ENCODE measurements at regions not wholly inside any gene's neighbourhood (a gene's known extent, or its start where the extent isn't known, plus 50 kb on each side); places are given as distances from the start of the nearest gene placed in this dataset.

DNA sequence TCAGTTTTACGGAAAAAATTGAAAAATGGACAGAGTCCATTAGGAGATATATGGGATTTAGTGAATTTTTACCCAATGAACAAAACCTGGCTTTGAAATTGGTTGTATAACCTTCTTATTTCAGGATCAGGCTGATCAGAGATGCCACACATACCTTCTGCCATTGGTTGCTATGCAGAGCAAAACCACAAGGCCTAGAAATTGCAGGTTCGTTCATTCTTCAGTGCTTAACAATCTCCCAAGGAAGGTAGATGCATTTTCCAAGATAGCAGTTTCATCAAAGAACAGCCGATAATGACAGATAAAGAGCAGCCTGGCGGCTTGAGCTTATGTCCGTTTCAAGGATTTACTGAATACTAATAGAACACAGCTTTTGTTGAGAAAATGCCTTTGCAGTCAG lies 868.8 kb downstream of the EPHA4 start:
- no peak overlapping the region for H3K27ac Mint-ChIP-seq
- H3K4me1 Mint-ChIP-seq = no peaks in the 10 kb centered on the region
- no peak overlapping the region for H3K4me3 Mint-ChIP-seq
- no peak for DNase-seq
- Histone ChIP-seq H3K4me3 (ENCODE audit: low read length) (no peak overlapping the region), H3K9me3 (ENCODE audit: control insufficient read depth in 2 of 3, low read length in 3 of 3) (no peaks in the 10 kb centered on the region), H3K27me3 (ENCODE audit: control insufficient read depth in 2 of 2, insufficient read depth in 2 of 2, low read length in 2 of 2) (no peaks in the 10 kb centered on the region), H3K36me3 (ENCODE audit: control insufficient read depth in 2 of 3, insufficient read depth in 3 of 3, low read length in 3 of 3) (no peaks in the 10 kb centered on the region), H3K27ac (ENCODE audit: low read depth, low read length) (no peak overlapping the region), H3K4me1 (ENCODE audit: control insufficient read depth in 2 of 2, insufficient read depth in 2 of 2, low read length in 2 of 2) (no peaks in the 10 kb centered on the region)
- ChIA-PET POLR2A (no interaction called here), CTCF (no interaction called here)
- no peak for ATAC-seq
- peaks cover 0 to 4% (median 0%) of the 10 kb centered on the region in 5 donors for H3K27me3 Mint-ChIP-seq
- intact Hi-C loops (cut with micrococcal nuclease) = no loop called here
- no peaks in the 10 kb centered on the region for H3K36me3 Mint-ChIP-seq
- H3K9me3 Mint-ChIP-seq = peaks cover 0 to 11% (median 2%) of the 10 kb centered on the region in 11 donors

GRCh38 chr2:220704081-220704480 lies 868.0 kb downstream of the EPHA4 start:
- Mint-ChIP-seq H3K9me3 (peaks cover 0 to 11% (median 2%) of the 10 kb centered on the region in 11 donors), H3K36me3 (no peaks in the 10 kb centered on the region), H3K4me1 (no peaks in the 10 kb centered on the region), H3K4me3 (no peak overlapping the region), H3K27me3 (peaks cover 0 to 4% (median 0%) of the 10 kb centered on the region in 5 donors), H3K27ac (no peak overlapping the region)
- ChIA-PET CTCF (no interaction called here), POLR2A (no interaction called here)
- intact Hi-C loops (cut with micrococcal nuclease) = no loop called here
- no peak for ATAC-seq
- Histone ChIP-seq H3K36me3 (ENCODE audit: control insufficient read depth in 2 of 3, insufficient read depth in 3 of 3, low read length in 3 of 3) (no peaks in the 10 kb centered on the region), H3K9me3 (ENCODE audit: control insufficient read depth in 2 of 3, low read length in 3 of 3) (no peaks in the 10 kb centered on the region), H3K27ac (ENCODE audit: low read depth, low read length) (no peak overlapping the region), H3K4me1 (ENCODE audit: control insufficient read depth in 2 of 2, insufficient read depth in 2 of 2, low read length in 2 of 2) (no peaks in the 10 kb centered on the region), H3K27me3 (ENCODE audit: control insufficient read depth in 2 of 2, insufficient read depth in 2 of 2, low read length in 2 of 2) (no peaks in the 10 kb centered on the region), H3K4me3 (ENCODE audit: low read length) (no peak overlapping the region)
- DNase-seq = no peak

DNA sequence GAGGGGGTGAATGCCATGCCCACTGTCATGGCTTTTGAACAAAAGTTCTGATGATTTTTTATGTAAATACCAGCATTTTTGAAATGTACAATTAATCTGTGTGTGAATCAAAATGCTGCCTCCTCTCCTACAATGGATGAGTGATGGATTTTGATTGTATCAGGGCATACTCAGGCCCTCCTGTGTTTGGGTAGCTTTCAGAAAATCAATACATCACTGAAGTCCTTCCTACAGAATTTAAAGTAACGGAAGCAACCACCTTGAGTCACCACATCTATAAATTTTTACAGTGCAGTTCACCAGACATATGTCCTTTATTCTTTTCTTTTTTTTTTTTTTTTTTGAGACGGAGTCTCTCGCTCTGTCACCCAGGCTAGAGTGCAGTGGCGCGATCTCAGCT lies 867.3 kb downstream of the EPHA4 start:
- DNase-seq = no peak
- ChIA-PET POLR2A (interaction anchor here (0.7 kb wide), 1 partner anchor 479 kb away, joined by 5 read pairs; no protein-coding TSS in a partner anchor), CTCF (no interaction called here)
- no peaks in the 10 kb centered on the region for H3K36me3 ChIP-seq (ENCODE audit: control insufficient read depth in 2 of 3, insufficient read depth in 3 of 3, low read length in 3 of 3)
- H3K27me3 ChIP-seq (ENCODE audit: control insufficient read depth in 2 of 2, insufficient read depth in 2 of 2, low read length in 2 of 2) = no peaks in the 10 kb centered on the region
- H3K27ac ChIP-seq (ENCODE audit: low read depth, low read length) = no peak overlapping the region
- Mint-ChIP-seq H3K36me3 (no peaks in the 10 kb centered on the region), H3K27me3 (peaks cover 0 to 4% (median 0%) of the 10 kb centered on the region in 5 donors), H3K27ac (no peak overlapping the region), H3K9me3 (peaks cover 0 to 11% (median 2%) of the 10 kb centered on the region in 11 donors), H3K4me3 (no peak overlapping the region), H3K4me1 (no peaks in the 10 kb centered on the region)
- no peaks in the 10 kb centered on the region for H3K4me1 ChIP-seq (ENCODE audit: control insufficient read depth in 2 of 2, insufficient read depth in 2 of 2, low read length in 2 of 2)
- no peaks in the 10 kb centered on the region for H3K9me3 ChIP-seq (ENCODE audit: control insufficient read depth in 2 of 3, low read length in 3 of 3)
- H3K4me3 ChIP-seq (ENCODE audit: low read length) = no peak overlapping the region
- ATAC-seq = no peak
- intact Hi-C loops (cut with micrococcal nuclease) = no loop called here

GRCh38 chr2:220705678-220706077 lies 866.4 kb downstream of the EPHA4 start:
- no peak overlapping the region for H3K27ac Mint-ChIP-seq
- ChIA-PET POLR2A (interaction anchor here (0.7 kb wide), 1 partner anchor 479 kb away, joined by 5 read pairs; no protein-coding TSS in a partner anchor), CTCF (no interaction called here)
- no peaks in the 10 kb centered on the region for H3K4me1 ChIP-seq (ENCODE audit: control insufficient read depth in 2 of 2, insufficient read depth in 2 of 2, low read length in 2 of 2)
- intact Hi-C loops (cut with micrococcal nuclease) = no loop called here
- no peak overlapping the region for H3K4me3 ChIP-seq (ENCODE audit: low read length)
- H3K9me3 Mint-ChIP-seq = peaks cover 0 to 10% (median 2%) of the 10 kb centered on the region in 11 donors
- ATAC-seq (no peak), DNase-seq (no peak)
- no peaks in the 10 kb centered on the region for H3K27me3 ChIP-seq (ENCODE audit: control insufficient read depth in 2 of 2, insufficient read depth in 2 of 2, low read length in 2 of 2)
- peaks cover 0 to 2% (median 0%) of the 10 kb centered on the region in 5 donors for H3K36me3 Mint-ChIP-seq
- no peak overlapping the region for H3K4me3 Mint-ChIP-seq
- H3K9me3 ChIP-seq (ENCODE audit: control insufficient read depth in 2 of 3, low read length in 3 of 3) = no peaks in the 10 kb centered on the region
- H3K27me3 Mint-ChIP-seq = peaks cover 0 to 10% (median 6%) of the 10 kb centered on the region in 5 donors
- no peaks in the 10 kb centered on the region for H3K36me3 ChIP-seq (ENCODE audit: control insufficient read depth in 2 of 3, insufficient read depth in 3 of 3, low read length in 3 of 3)
- H3K4me1 Mint-ChIP-seq = no peaks in the 10 kb centered on the region
- no peak overlapping the region for H3K27ac ChIP-seq (ENCODE audit: low read depth, low read length)

DNA sequence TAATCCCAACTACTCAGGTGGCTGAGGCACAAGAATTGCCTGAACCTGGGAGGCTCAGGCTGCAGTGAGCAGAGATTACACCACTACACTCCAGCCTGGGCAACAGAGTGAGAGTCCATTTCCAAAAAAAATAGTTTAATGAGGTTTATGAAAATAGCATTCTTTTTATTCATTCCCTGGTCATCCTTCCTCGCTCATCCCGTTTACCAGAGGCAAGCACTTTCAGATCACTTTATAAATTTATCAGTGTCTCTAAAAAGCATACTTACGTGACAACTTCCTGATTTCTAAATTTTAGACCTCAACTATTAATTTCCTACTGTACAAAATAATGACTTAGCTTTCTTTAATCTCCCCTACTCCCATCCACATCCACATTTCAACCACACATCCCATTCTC lies 864.8 kb downstream of the EPHA4 start:
- Histone ChIP-seq H3K27ac (ENCODE audit: low read depth, low read length) (no peak overlapping the region), H3K9me3 (ENCODE audit: control insufficient read depth in 2 of 3, low read length in 3 of 3) (no peaks in the 10 kb centered on the region), H3K4me3 (ENCODE audit: low read length) (no peak overlapping the region), H3K4me1 (ENCODE audit: control insufficient read depth in 2 of 2, insufficient read depth in 2 of 2, low read length in 2 of 2) (no peaks in the 10 kb centered on the region), H3K36me3 (ENCODE audit: control insufficient read depth in 2 of 3, insufficient read depth in 3 of 3, low read length in 3 of 3) (no peaks in the 10 kb centered on the region), H3K27me3 (ENCODE audit: control insufficient read depth in 2 of 2, insufficient read depth in 2 of 2, low read length in 2 of 2) (no peaks in the 10 kb centered on the region)
- H3K27ac Mint-ChIP-seq = no peak overlapping the region
- ChIA-PET CTCF (no interaction called here), POLR2A (no interaction called here)
- intact Hi-C loops (cut with micrococcal nuclease) = no loop called here
- peaks cover 0 to 6% (median 0%) of the 10 kb centered on the region in 11 donors for H3K9me3 Mint-ChIP-seq
- peaks cover 0 to 15% (median 12%) of the 10 kb centered on the region in 5 donors for H3K27me3 Mint-ChIP-seq
- no peak overlapping the region for H3K4me3 Mint-ChIP-seq
- no peak for ATAC-seq
- H3K4me1 Mint-ChIP-seq = no peaks in the 10 kb centered on the region
- DNase-seq = no peak
- peaks cover 0 to 6% (median 0%) of the 10 kb centered on the region in 5 donors for H3K36me3 Mint-ChIP-seq

DNA sequence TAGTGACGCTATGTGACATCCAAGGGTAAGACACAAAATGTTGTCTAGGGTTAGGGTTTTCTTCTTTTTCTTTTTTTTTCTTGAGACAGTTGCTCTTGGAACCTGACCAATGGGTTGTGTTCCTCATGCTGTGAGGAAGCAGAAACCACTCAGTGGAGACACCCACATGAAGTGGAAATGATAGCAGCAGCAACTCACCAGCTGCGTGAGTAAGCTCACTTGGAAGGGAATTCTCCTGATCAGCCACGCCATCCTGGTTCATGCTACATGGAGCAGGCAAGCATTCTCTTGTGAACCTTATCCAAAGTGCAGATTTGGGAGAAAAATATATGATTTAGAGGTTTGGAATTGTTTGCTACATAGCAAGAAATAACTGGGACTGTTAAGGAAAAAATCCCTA lies 863.7 kb downstream of the EPHA4 start:
- ATAC-seq = no peak
- POLR2A ChIA-PET = no interaction called here
- CTCF ChIA-PET = no interaction called here

GRCh38 chr2:220717283-220717682 lies 854.8 kb downstream of the EPHA4 start:
- Mint-ChIP-seq H3K9me3 (peaks cover 0 to 6% (median 0%) of the 10 kb centered on the region in 11 donors), H3K27ac (no peak overlapping the region), H3K36me3 (no peaks in the 10 kb centered on the region), H3K27me3 (peaks cover 0 to 19% (median 15%) of the 10 kb centered on the region in 5 donors), H3K4me3 (no peak overlapping the region), H3K4me1 (no peaks in the 10 kb centered on the region)
- H3K36me3 ChIP-seq (ENCODE audit: control insufficient read depth in 2 of 3, insufficient read depth in 3 of 3, low read length in 3 of 3) = no peaks in the 10 kb centered on the region
- no peaks in the 10 kb centered on the region for H3K27me3 ChIP-seq (ENCODE audit: control insufficient read depth in 2 of 2, insufficient read depth in 2 of 2, low read length in 2 of 2)
- ATAC-seq (no peak), DNase-seq (no peak)
- ChIA-PET CTCF (no interaction called here), POLR2A (no interaction called here)
- intact Hi-C loops (cut with micrococcal nuclease) = no loop called here
- H3K9me3 ChIP-seq (ENCODE audit: control insufficient read depth in 2 of 3, low read length in 3 of 3) = no peaks in the 10 kb centered on the region
- H3K4me3 ChIP-seq (ENCODE audit: low read length) = no peak overlapping the region
- no peaks in the 10 kb centered on the region for H3K4me1 ChIP-seq (ENCODE audit: control insufficient read depth in 2 of 2, insufficient read depth in 2 of 2, low read length in 2 of 2)
- H3K27ac ChIP-seq (ENCODE audit: low read depth, low read length) = no peak overlapping the region

More for the DNA sequence above, 863.7 kb downstream of the EPHA4 start:
- Mint-ChIP-seq H3K4me1 (no peaks in the 10 kb centered on the region), H3K27ac (no peak overlapping the region), H3K9me3 (peaks cover 0 to 6% (median 0%) of the 10 kb centered on the region in 11 donors), H3K36me3 (peaks cover 0 to 6% (median 0%) of the 10 kb centered on the region in 5 donors), H3K4me3 (no peak overlapping the region), H3K27me3 (peaks cover 0 to 15% (median 12%) of the 10 kb centered on the region in 5 donors)
- H3K4me3 ChIP-seq (ENCODE audit: low read length) = no peak overlapping the region
- H3K9me3 ChIP-seq (ENCODE audit: control insufficient read depth in 2 of 3, low read length in 3 of 3) = no peaks in the 10 kb centered on the region
- no peak for DNase-seq
- no peak overlapping the region for H3K27ac ChIP-seq (ENCODE audit: low read depth, low read length)
- H3K36me3 ChIP-seq (ENCODE audit: control insufficient read depth in 2 of 3, insufficient read depth in 3 of 3, low read length in 3 of 3) = no peaks in the 10 kb centered on the region
- H3K27me3 ChIP-seq (ENCODE audit: control insufficient read depth in 2 of 2, insufficient read depth in 2 of 2, low read length in 2 of 2) = no peaks in the 10 kb centered on the region
- intact Hi-C loops (cut with micrococcal nuclease) = no loop called here
- H3K4me1 ChIP-seq (ENCODE audit: control insufficient read depth in 2 of 2, insufficient read depth in 2 of 2, low read length in 2 of 2) = no peaks in the 10 kb centered on the region
